ENCODE measurements at regions not wholly inside any gene's neighbourhood (a gene's known extent, or its start where the extent isn't known, plus 50 kb on each side); places are given as distances from the start of the nearest gene placed in this dataset.

DNA sequence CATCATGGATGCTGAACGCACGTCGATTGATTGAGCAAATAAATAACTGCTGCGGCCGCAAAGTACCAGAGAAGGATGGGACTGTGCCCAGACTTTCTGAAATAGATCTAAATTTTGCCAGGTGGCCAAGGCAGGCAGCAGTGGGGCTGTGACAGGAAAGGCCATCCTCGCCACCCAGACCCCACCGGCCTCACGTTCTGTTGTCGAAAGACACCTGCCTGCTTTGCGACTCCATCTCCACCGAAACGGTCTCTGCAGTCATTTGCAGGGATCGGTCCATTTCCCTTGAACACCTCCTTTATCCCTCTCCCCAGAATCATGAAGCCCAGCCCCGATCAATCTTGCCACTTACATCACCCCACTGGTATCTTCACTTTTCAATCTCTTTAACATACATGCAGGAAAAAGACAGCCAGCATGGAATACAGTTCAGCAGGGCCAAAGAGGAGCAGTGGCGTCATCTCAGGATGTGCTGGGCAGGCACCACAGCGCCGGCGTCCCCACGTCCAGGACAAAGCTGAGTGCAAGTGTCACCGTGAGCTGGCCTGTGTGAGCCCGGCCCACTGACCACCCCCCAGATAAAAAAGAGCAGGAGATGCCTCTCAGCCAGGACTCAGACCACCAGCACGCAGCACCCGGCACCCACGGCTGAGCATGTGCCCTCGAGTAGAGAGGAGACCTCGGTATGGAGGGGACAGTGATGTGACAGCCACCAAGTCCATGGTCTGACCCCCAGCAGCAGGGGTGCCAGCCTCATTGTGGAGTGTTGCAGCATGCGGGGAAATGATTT, 610.3 kb downstream of the TBC1D22A start:
- Histone ChIP-seq H3K27me3 (ENCODE audit: control insufficient read depth in 5 of 5, insufficient read depth in 4 of 5, low read length in 5 of 5) (peaks cover 10 to 28% (median 19%) of the 10 kb centered on the region in 5 donors), H3K9ac (ENCODE audit: low read length in 5 of 5) (no peak overlapping the region)

DNA sequence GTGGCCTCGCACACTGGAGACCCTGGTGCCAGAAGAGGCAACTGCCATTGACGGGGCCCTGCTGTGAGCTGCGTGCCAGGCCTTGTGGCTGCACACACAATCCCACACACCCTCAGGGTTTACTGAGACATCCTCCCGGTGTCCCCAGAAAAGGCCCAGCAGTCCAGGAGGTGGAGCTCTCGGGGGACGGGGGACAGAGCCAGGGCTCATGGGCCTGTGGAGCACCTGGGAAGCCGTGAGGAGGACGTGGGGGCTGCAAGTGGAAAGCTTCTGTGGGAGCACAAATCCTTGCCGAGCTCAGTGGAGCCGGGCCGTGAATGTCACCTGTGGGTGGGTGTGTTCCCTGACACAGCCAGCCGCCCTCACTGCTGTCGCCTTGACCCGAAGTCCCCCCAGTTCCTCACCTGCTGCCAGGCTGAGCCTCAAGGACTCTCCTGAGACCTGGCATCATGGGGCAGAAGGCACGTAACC, 609.7 kb downstream of the TBC1D22A start:
- Histone ChIP-seq H3K9ac (ENCODE audit: low read length in 5 of 5) (no peak overlapping the region), H3K27me3 (ENCODE audit: control insufficient read depth in 5 of 5, insufficient read depth in 4 of 5, low read length in 5 of 5) (peaks cover 11 to 28% (median 20%) of the 10 kb centered on the region in 5 donors), H3K4me1 (ENCODE audit: control insufficient read depth in 5 of 5, insufficient read depth in 5 of 5, low read length in 5 of 5) (peaks cover 0 to 11% (median 5%) of the 10 kb centered on the region in 5 donors), H3K4me3 (ENCODE audit: low read depth in 1 of 5, low read length in 5 of 5) (no peak overlapping the region), H3K36me3 (ENCODE audit: control insufficient read depth in 5 of 5, insufficient read depth in 5 of 5, low read length in 5 of 5) (no peaks in the 10 kb centered on the region), H3K27ac (ENCODE audit: low read depth, low read length) (no peak overlapping the region), H3K9me3 (ENCODE audit: control insufficient read depth in 5 of 5, low read length in 5 of 5) (no peaks in the 10 kb centered on the region)

More for the DNA sequence above, 610.3 kb downstream of the TBC1D22A start:
- Histone ChIP-seq H3K9me3 (ENCODE audit: control insufficient read depth in 5 of 5, low read length in 5 of 5) (no peaks in the 10 kb centered on the region), H3K27ac (ENCODE audit: low read depth, low read length) (no peak overlapping the region), H3K36me3 (ENCODE audit: control insufficient read depth in 5 of 5, insufficient read depth in 5 of 5, low read length in 5 of 5) (no peaks in the 10 kb centered on the region), H3K4me3 (ENCODE audit: low read depth in 1 of 5, low read length in 5 of 5) (no peak overlapping the region), H3K4me1 (ENCODE audit: control insufficient read depth in 5 of 5, insufficient read depth in 5 of 5, low read length in 5 of 5) (peaks cover 0 to 11% (median 5%) of the 10 kb centered on the region in 5 donors)

DNA sequence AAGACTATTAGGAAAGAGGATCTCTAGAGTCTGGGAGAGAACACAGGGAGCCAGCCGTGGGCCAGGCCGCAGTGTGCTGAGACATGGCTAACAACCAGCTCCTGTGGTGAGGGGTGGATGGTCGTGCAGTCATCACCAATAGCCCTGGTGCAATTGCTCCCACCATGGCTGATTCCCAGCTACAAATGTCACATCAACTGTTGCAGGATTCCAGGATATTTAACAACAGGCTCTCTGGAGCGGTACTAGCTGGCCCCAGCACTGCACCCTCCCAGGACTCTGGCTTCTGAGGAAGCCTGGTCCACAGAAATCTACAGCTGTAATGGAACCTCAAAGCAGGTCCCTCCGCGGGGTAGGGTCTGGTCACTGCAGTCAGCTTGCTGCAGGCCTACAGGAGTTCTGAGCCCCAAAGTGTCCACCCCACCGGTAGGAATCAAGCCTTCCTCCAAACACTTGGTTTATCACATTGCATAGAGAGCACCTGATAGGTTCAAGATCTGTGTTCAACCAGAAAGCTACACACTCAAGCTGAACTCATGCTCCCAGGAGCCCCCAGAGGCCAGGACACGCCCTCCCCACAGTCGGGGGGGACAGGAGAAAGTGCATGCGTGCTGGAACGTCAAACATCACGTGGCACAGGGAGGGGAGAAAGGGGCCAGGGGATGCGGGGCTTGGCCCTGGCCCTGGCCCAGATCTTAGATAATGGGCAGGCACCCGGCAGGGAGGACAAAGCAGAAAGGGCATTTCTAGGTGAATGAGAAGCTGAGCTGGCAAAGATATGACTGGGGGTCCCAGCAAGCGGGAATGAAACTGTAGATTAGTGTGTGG, 609.0 kb downstream of the TBC1D22A start:
- no peak overlapping the region for H3K27ac ChIP-seq (ENCODE audit: low read depth, low read length)
- H3K9me3 ChIP-seq (ENCODE audit: control insufficient read depth in 5 of 5, low read length in 5 of 5): no peaks in the 10 kb centered on the region
- no peak overlapping the region for H3K4me3 ChIP-seq (ENCODE audit: low read depth in 1 of 5, low read length in 5 of 5)
- H3K4me1 ChIP-seq (ENCODE audit: control insufficient read depth in 5 of 5, insufficient read depth in 5 of 5, low read length in 5 of 5): peaks cover 0 to 11% (median 5%) of the 10 kb centered on the region in 5 donors
- H3K9ac ChIP-seq (ENCODE audit: low read length in 5 of 5): no peak overlapping the region
- H3K27me3 ChIP-seq (ENCODE audit: control insufficient read depth in 5 of 5, insufficient read depth in 4 of 5, low read length in 5 of 5): peaks cover 15 to 28% (median 18%) of the 10 kb centered on the region in 5 donors
- no peaks in the 10 kb centered on the region for H3K36me3 ChIP-seq (ENCODE audit: control insufficient read depth in 5 of 5, insufficient read depth in 5 of 5, low read length in 5 of 5)

DNA sequence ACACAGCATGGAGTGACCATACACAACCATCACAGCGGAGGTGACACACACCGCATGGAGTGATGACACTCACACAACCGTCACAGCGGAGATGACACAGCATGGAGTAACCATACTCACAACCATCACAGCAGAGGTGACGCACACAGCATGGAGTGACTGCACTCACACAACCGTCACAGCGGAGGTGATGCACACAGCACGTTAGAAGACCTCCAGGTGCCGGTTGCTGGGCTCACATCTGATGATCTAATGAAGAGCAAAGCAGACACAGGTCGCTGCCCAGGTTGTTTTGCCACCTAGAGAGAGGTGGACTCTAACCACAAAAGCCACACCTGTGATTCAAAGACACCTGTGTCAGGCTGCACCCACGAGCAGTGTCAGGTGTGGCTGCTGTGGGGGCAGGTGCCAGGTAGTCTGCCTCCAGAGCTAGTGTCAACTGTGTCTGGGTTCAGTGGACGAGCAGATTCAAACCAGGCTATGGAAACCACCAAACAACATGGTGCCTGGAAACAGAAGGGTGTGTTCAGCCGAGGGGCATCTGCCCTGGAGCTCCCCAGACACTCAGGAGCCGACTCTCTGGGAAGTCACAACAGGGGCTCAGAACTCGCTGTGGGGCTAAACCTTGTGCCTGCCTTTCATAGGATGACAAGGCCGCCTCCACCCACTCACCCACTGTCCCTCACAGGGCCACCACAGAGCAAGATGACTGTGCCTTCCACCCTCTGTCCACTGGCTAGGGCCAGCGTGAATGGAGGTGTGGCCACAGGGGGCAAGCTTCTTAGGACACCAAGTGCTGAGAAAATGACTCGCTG, 608.2 kb downstream of the TBC1D22A start:
- Histone ChIP-seq H3K36me3 (ENCODE audit: control insufficient read depth in 5 of 5, insufficient read depth in 5 of 5, low read length in 5 of 5) (no peaks in the 10 kb centered on the region), H3K27ac (ENCODE audit: low read depth, low read length) (no peak overlapping the region), H3K4me1 (ENCODE audit: control insufficient read depth in 5 of 5, insufficient read depth in 5 of 5, low read length in 5 of 5) (peaks cover 0 to 11% (median 5%) of the 10 kb centered on the region in 5 donors), H3K9ac (ENCODE audit: low read length in 5 of 5) (no peak overlapping the region), H3K27me3 (ENCODE audit: control insufficient read depth in 5 of 5, insufficient read depth in 4 of 5, low read length in 5 of 5) (peaks cover 10 to 26% (median 18%) of the 10 kb centered on the region in 5 donors), H3K9me3 (ENCODE audit: control insufficient read depth in 5 of 5, low read length in 5 of 5) (no peaks in the 10 kb centered on the region), H3K4me3 (ENCODE audit: low read depth in 1 of 5, low read length in 5 of 5) (no peak overlapping the region)

DNA sequence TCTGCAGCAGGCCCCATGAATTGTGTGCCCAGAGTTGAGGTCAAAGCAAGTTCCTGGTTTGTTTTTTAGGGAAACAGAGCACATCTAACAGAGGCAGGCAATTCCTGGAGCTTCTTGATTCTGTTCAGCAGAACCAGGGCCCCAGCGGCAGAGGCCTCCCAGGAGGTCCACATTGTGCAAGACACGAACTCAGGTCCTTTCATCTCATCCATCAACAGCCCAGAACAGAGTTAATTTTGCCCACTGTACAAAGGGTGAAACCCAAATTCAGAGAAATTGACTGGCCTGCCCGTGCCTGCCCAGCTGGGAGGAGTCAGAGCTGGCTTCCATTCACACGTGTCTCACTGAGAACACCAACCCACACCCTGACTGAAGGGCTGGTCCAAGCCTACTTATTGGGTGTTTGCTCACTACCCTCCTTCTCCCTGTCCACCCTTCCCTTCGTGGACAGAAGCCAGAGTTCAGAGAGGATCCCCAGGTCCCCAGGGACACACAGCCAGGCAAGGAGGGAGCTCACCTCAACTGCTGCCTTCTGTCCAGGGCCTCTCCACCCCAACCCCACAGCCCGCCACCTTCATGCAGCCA, 607.1 kb downstream of the TBC1D22A start:
- no peak overlapping the region for H3K4me3 ChIP-seq (ENCODE audit: low read depth in 1 of 5, low read length in 5 of 5)
- peaks cover 0 to under 1% (median 0%) of the 10 kb centered on the region in 5 donors for H3K9me3 ChIP-seq (ENCODE audit: control insufficient read depth in 5 of 5, low read length in 5 of 5)
- H3K4me1 ChIP-seq (ENCODE audit: control insufficient read depth in 5 of 5, insufficient read depth in 5 of 5, low read length in 5 of 5): peaks cover 0 to 11% (median 5%) of the 10 kb centered on the region in 5 donors
- no peak overlapping the region for H3K9ac ChIP-seq (ENCODE audit: low read length in 5 of 5)
- H3K27me3 ChIP-seq (ENCODE audit: control insufficient read depth in 5 of 5, insufficient read depth in 4 of 5, low read length in 5 of 5): peaks cover 7 to 20% (median 14%) of the 10 kb centered on the region in 5 donors
- no peak overlapping the region for H3K27ac ChIP-seq (ENCODE audit: low read depth, low read length)
- H3K36me3 ChIP-seq (ENCODE audit: control insufficient read depth in 5 of 5, insufficient read depth in 5 of 5, low read length in 5 of 5): no peaks in the 10 kb centered on the region

DNA sequence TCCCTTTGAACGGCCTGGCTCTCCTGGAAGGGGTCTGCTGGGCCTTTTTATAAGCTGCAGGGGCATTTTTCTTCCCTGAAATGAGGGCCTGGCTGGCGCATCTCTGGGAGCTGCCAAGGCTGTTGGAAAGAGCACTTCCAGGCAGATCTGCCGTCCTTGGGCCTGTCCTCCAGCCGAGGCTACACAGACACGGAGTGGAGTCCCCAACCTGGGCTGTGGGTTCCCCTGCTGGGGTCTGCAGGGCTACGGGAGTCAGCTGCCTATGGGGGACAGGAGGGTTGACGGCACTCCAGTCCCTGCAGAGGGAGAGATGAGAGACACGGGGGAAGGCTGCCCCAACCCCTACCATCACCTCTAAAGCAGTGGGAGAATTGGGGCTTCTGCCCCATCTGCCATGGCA, 606.6 kb downstream of the TBC1D22A start:
- Histone ChIP-seq H3K36me3 (ENCODE audit: control insufficient read depth in 5 of 5, insufficient read depth in 5 of 5, low read length in 5 of 5) (no peaks in the 10 kb centered on the region), H3K27me3 (ENCODE audit: control insufficient read depth in 5 of 5, insufficient read depth in 4 of 5, low read length in 5 of 5) (peaks cover 7 to 15% (median 14%) of the 10 kb centered on the region in 5 donors), H3K9ac (ENCODE audit: low read length in 5 of 5) (no peak overlapping the region), H3K4me3 (ENCODE audit: low read depth in 1 of 5, low read length in 5 of 5) (no peak overlapping the region), H3K27ac (ENCODE audit: low read depth, low read length) (no peak overlapping the region), H3K4me1 (ENCODE audit: control insufficient read depth in 5 of 5, insufficient read depth in 5 of 5, low read length in 5 of 5) (peaks cover 0 to 11% (median 5%) of the 10 kb centered on the region in 5 donors), H3K9me3 (ENCODE audit: control insufficient read depth in 5 of 5, low read length in 5 of 5) (peaks cover 0 to 5% (median 0%) of the 10 kb centered on the region in 5 donors)

DNA sequence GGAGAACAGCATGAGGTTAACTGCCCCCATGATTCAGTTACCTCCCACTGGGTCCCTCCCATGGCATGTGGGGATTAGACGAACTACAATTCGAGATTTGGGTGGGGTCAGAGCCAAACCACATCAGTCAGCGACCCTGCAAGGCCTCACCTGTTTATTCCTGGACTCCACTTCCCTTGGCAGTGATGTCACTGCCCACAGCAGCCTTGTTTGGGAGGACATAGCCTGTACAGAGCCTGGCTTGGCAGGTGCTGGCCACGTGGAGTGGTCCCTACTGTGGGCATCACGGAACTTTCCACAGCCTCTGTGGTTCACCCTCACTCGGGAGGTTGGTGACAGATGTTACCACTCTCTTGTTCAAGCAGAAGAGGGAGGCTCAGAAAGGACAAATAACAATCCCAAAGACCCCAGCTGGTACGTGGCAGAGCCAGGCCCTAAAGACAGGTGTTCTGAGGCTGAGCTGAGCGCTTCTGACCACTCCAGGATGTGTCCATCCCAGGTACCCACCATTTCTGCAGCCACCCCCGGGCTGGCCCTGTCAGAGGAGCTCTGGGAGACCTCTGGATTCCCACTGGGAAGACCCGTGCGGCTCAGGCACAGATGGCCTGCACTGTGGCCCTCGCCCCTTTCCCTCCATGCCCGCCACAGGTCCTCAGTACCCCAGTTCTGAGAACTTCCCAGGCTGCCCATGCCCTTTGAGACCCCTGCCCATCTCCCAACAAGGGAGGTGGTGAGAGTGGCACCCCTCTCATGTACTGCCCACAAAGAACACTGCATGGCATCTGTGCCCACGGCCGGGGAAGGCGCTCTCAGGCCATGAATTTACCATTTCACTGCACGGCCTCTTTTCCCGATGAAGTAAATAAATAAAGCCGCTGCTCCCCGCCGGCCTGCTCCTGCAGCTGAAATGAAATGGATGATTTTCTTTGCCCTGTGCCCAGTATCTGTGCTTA, 605.8 kb downstream of the TBC1D22A start:
- H3K36me3 ChIP-seq (ENCODE audit: control insufficient read depth in 5 of 5, insufficient read depth in 5 of 5, low read length in 5 of 5): no peaks in the 10 kb centered on the region
- H3K9me3 ChIP-seq (ENCODE audit: control insufficient read depth in 5 of 5, low read length in 5 of 5): peaks cover 0 to 8% (median 0%) of the 10 kb centered on the region in 5 donors
- H3K27me3 ChIP-seq (ENCODE audit: control insufficient read depth in 5 of 5, insufficient read depth in 4 of 5, low read length in 5 of 5): peaks cover 5 to 15% (median 10%) of the 10 kb centered on the region in 5 donors
- no peak overlapping the region for H3K9ac ChIP-seq (ENCODE audit: low read length in 5 of 5)
- no peak overlapping the region for H3K4me3 ChIP-seq (ENCODE audit: low read depth in 1 of 5, low read length in 5 of 5)
- peaks cover 0 to 11% (median 5%) of the 10 kb centered on the region in 5 donors for H3K4me1 ChIP-seq (ENCODE audit: control insufficient read depth in 5 of 5, insufficient read depth in 5 of 5, low read length in 5 of 5)
- H3K27ac ChIP-seq (ENCODE audit: low read depth, low read length): no peak overlapping the region

DNA sequence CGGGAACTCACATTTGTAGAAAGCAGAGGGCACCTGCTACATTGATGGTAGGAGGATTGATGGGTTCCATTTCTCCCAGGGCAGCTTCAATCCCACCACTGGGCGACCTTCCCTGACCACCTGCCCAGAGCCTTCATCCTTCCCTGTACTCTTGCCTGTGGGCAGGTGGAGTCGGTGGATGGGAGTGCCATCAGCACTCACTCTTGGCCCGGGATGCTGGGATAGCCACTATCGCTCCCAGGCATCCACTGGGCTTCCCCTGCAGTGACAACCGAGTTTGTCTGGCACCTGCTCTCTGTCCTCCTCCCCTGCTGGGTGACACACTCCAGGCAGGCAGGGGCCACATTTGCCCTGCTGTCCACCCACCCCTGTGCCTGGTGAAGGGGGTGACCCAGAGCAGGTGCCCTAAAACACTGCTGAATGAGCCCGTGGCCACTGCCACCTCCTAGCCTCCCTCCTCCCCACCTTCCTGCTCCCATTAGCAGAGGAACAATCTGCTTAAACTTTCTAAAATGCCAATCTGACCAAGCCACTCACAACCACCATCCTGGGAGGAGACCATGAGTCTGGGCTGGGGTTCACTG, 604.7 kb downstream of the TBC1D22A start:
- no peak overlapping the region for H3K9ac ChIP-seq (ENCODE audit: low read length in 5 of 5)
- no peak overlapping the region for H3K27ac ChIP-seq (ENCODE audit: low read depth, low read length)
- H3K27me3 ChIP-seq (ENCODE audit: control insufficient read depth in 5 of 5, insufficient read depth in 4 of 5, low read length in 5 of 5): peaks cover 2 to 15% (median 8%) of the 10 kb centered on the region in 5 donors
- peaks cover 0 to 11% (median 5%) of the 10 kb centered on the region in 5 donors for H3K4me1 ChIP-seq (ENCODE audit: control insufficient read depth in 5 of 5, insufficient read depth in 5 of 5, low read length in 5 of 5)
- peaks cover 0 to 10% (median under 1%) of the 10 kb centered on the region in 5 donors for H3K9me3 ChIP-seq (ENCODE audit: control insufficient read depth in 5 of 5, low read length in 5 of 5)
- no peak overlapping the region for H3K4me3 ChIP-seq (ENCODE audit: low read depth in 1 of 5, low read length in 5 of 5)
- H3K36me3 ChIP-seq (ENCODE audit: control insufficient read depth in 5 of 5, insufficient read depth in 5 of 5, low read length in 5 of 5): no peaks in the 10 kb centered on the region
